ENCODE measurements at regions not wholly inside any gene's neighbourhood (a gene's known extent, or its start where the extent isn't known, plus 50 kb on each side); places are given as distances from the start of the nearest gene placed in this dataset.

GRCh38 chr9:21672761-21673160 lies 129.7 kb upstream of the MTAP start:
- DNase-seq, result no peak

- no peak for DNase-seq
Observed at GRCh38 chr9:21674894-21675293, 127.5 kb upstream of the MTAP start.

GRCh38 chr9:21677387-21677786 lies 125.0 kb upstream of the MTAP start:
- no peak for DNase-seq

GRCh38 chr9:21677834-21678233 lies 124.6 kb upstream of the MTAP start:
- no peak for DNase-seq

- no peak for DNase-seq
Observed at GRCh38 chr9:21679432-21679831, 123.0 kb upstream of the MTAP start.

- DNase-seq, result no peak
Observed at GRCh38 chr9:21680590-21680989, 121.8 kb upstream of the MTAP start.

- DNase-seq, result no peak
Observed at GRCh38 chr9:21681641-21682040, 120.8 kb upstream of the MTAP start.

GRCh38 chr9:21682381-21682780 lies 120.1 kb upstream of the MTAP start:
- no peak for DNase-seq

GRCh38 chr9:21682981-21683380 lies 119.5 kb upstream of the MTAP start:
- DNase-seq, result no peak

- no peak for DNase-seq
Observed at GRCh38 chr9:21683484-21684175, 118.8 kb upstream of the MTAP start.

GRCh38 chr9:21684231-21684630 lies 118.2 kb upstream of the MTAP start:
- DNase-seq, result no peak

- DNase-seq, result no peak
Observed at GRCh38 chr9:21684831-21685362, 117.5 kb upstream of the MTAP start.

- no peak for DNase-seq
Observed at GRCh38 chr9:21685502-21685901, 116.9 kb upstream of the MTAP start.

GRCh38 chr9:21686738-21687137 lies 115.7 kb upstream of the MTAP start:
- DNase-seq, result no peak

GRCh38 chr9:21687351-21687750 lies 115.1 kb upstream of the MTAP start:
- DNase-seq, result no peak

- no peak for DNase-seq
Observed at GRCh38 chr9:21688108-21689102, 114.0 kb upstream of the MTAP start.

GRCh38 chr9:21689854-21690253 lies 112.6 kb upstream of the MTAP start:
- no peak for DNase-seq

- no peak for DNase-seq
Observed at GRCh38 chr9:21690561-21690960, 111.9 kb upstream of the MTAP start.

- no peak for DNase-seq
Observed at GRCh38 chr9:21692390-21692789, 110.0 kb upstream of the MTAP start.

GRCh38 chr9:21694424-21694823 lies 108.0 kb upstream of the MTAP start:
- DNase-seq, result no peak

- DNase-seq, result no peak
Observed at GRCh38 chr9:21695443-21695842, 107.0 kb upstream of the MTAP start.

- DNase-seq, result no peak
Observed at GRCh38 chr9:21695874-21696341, 106.5 kb upstream of the MTAP start.

GRCh38 chr9:21696411-21696871 lies 106.0 kb upstream of the MTAP start:
- DNase-seq, result no peak

GRCh38 chr9:21708260-21708711 lies 94.2 kb upstream of the MTAP start:
- DNase-seq, result no peak

Data from CD4-positive, alpha-beta T cell treated with Interferon gamma for 1 hour (primary cell).